ENCODE measurements at regions not wholly inside any gene's neighbourhood (a gene's known extent, or its start where the extent isn't known, plus 50 kb on each side); places are given as distances from the start of the nearest gene placed in this dataset.
"Not testable (repeated sequence)": the region's sequence is repeated elsewhere in the genome, so short reads cannot be mapped to it uniquely, and the experiment has no call there.

GRCh38 chr10:61271127-61271780 is 181.9 kb downstream of the TMEM26 start:
- no peak for DNase-seq

DNA sequence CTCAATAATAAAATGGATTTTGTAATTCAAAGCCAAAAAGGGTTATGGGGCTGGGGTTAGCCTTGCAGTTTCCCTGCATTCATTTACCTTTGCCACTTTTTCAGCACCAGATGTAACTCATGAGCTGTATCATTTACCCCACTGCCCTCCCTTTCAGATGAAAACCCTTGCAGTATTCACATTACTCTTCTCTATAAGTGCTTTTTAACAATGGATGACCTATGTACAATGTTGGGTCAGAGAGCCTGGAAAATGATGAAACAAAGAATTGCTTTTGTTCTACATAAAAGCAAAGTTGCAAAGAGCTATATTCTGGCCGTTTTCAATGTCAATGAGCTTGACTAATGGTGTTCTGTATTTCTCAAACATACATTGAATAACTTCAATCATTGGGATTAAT is 189.7 kb downstream of the TMEM26 start:
- DNase-seq, result no peak

DNA sequence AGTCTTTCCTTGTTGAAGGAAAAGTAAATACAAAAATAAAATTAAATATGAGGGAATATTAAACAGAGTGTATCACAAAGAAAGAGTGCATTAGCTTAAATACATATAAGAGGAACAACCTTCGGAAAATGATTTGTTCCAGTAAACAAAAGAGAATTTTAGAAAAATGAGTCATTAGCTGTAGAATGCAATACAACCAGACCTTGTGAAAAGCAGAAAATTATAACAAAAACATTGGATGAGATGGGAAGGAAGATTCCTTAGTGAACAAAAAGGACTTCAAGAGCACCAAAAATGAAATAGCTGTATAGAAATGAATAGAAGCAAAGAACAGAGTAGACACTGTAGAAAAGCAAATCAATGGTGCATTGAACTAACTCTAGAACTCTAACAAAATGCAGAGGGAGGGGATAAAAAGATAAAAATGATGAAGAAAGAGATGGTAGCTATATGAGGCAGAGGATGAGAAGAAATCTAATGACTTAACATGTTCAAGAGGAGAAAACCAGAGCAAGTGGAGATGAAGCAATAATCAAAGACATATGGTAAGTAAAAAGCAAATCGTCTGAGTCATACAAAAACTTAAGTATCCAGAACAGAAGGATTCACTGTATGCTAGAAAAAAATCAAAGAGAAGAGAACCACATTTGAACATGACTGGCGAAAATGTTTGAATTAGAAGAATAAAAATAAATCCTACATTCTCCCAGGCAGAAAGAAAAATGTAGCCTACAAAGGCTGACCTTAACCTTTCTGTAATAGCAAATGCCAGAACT is 190.5 kb downstream of the TMEM26 start:
- DNase-seq, result no peak

- DNase-seq, result no peak
Measured at GRCh38 chr10:61257956-61258496, 195.2 kb downstream of the TMEM26 start.

- no peak for DNase-seq
Measured at GRCh38 chr10:61257136-61257535, 196.0 kb downstream of the TMEM26 start.

DNA sequence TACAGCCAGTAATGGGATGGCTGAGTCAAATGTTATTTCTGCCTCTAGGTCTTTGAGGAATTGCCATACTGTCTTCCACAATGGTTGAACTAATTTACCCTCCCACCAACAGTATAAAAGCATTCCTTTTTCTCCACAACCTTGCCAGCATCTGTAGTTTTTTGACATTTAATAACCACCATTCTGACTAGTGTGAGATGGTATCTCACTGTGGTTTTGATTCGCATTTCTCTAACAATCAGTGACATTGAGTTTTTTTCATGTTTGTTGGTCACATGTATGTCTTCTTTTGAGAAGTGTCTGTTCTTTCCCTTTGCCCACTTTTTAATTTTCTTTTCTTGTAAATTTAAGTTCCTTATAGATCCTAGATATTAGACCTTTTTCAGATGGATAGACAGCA is 200.9 kb downstream of the TMEM26 start:
- DNase-seq, result not testable (repeated sequence)

DNA sequence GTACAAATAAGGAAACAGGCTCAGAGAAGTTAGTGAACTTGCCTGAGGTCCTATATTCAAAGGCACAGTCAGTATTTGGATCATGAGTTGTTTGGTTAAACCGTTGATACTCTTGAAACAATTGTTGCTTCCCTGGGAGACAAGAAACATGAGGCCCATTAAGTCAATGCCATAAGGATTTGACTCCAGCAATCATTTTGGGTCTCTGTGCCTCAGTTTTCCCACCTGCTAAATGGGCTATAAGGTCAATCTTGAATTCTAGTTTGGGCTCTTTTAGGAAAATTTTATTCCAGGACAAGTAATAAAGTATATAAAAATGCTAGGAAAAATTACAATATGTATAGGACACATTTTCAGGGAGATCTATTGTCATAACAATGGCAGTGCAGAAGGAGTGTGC is 202.1 kb downstream of the TMEM26 start:
- no peak for DNase-seq

GRCh38 chr10:61250131-61250530 is 203.1 kb downstream of the TMEM26 start:
- DNase-seq, result no peak

DNA sequence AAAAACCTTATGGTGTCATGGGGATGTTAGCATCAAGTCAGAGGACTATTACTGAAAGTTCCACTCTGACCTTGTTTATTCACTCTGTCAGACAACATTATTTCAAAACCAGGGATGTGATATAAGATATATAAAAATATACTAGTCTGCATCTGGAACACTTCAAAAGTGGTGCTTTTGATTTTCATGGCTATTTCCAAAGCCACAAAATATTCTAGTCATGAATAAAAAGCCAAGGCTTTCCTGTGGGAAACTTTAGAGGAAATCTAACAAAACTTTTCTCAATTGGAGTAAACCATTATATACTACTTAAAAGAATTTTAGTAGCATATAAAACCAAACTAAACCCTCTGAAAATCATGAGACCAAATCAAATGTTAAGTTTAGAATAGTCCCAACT is 205.2 kb downstream of the TMEM26 start:
- DNase-seq, result no peak

GRCh38 chr10:61244261-61244775 is 208.9 kb downstream of the TMEM26 start:
- DNase-seq, result no peak

DNA sequence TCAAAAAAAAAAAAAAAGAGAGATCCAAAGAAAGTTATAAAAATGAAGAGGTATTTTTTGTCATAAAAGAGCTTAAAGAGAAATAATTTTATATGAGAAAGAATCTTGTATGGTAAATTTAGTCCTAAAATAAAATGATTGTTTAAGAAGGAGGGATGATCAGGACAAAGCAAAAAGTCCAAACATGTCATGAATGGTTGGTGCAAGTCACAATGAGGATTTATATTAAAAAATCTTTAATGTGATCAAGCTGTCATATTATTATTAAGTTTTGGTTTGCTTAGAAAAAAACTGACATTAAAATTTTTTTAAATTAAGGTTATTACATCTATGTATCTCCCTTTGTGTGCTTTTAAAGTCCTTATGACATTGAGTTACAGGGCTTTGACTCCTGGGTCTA is 220.4 kb downstream of the TMEM26 start:
- no peak for DNase-seq

DNA sequence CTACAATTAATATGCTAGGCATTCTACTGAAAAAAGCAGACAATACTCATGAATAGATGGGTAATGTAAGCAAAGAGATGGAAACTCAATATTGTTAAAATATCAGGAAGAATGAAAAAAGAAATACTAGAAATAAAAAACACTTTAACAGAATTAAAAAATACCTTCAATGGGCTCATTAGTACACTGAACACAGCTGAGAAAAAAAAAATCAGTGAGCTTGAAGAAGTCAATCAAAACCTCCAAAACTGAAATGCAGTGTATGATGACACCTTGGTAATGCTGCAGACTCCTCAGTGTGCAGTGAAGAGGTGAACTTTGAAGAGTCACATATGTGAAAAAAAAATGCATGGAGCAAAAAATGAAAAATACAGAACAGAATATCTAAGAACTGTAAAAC is 227.2 kb downstream of the TMEM26 start:
- DNase-seq, result no peak

DNA sequence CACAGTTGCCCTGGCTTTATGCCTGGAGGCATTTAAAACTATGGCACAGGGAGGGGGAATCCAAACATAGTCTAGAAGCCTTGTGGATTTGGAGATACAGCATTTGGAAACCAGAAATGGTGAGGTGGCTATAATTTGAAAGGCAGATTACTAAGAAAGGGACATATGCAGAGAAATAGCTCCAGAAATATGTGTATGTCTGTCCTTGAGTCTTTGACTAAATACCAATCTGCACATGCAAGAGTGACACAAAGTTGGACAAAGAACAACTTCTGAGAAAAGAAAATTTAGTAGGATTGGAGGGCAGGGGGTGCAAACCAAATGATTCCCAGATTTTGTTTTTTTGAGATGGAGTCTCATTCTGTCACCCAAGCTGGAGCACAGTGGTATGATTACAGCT is 229.6 kb downstream of the TMEM26 start:
- no peak for DNase-seq

DNA sequence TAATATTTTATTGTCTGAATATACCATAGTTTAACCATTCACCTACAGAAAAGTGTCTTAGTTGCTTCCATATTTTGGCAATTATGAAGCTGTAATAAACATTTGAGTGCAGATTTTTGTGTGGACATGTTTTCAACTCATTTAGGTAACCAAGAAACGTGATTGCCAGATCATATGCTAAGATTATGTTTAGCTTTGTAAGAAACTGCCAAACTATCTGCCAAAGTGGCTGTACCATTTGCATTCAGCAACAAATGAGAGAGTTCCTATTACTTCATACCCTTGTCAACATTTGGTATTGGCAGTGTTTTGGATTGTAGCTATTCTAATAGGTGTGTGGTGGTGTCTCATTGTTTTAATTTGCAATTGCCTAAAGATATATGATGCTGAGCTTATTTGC is 233.5 kb downstream of the TMEM26 start:
- no peak for DNase-seq

GRCh38 chr10:61217851-61218565 is 235.2 kb downstream of the TMEM26 start:
- no peak for DNase-seq

DNA sequence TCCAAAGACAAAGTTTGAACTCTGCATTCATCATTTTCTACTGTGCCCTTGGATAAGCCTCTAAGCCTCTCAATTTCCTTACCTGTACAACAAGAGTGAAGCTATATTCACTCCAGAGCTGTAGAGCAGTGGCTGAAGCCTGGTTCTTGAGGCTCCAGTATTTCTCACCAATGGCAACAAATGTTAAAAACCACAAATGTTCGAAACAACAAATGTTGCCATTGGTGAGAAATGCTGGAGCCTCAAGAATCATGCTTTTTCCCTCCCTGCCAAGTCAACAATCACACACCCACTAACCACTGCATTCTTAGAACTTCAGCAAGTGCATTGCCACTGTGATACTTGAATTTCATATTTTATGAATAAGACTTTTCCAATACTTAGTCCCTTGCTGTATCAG is 237.9 kb downstream of the TMEM26 start:
- DNase-seq, result no peak

- no peak for DNase-seq
Measured at GRCh38 chr10:61211468-61211867, 241.7 kb downstream of the TMEM26 start.

DNA sequence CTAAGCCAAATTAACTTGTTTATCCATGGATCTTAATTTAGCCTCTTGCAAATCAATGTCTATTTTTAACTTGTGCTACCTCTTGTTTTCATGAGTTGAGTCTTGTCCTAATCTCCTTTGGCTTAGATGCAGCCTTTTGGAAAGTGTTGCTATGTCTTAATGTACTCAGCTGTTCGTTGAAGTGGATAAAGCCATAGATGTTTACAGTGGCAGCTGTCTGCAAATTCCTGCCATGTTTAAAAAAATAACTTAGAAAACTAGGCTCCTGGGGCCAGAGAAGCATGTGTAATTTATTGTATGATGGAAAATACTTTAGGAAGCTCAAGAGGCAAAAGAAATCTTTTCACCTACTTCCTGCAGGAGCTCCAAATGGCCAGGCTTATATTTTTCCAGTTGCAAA is 253.1 kb upstream of the RHOBTB1 start:
- DNase-seq, result no peak

DNA sequence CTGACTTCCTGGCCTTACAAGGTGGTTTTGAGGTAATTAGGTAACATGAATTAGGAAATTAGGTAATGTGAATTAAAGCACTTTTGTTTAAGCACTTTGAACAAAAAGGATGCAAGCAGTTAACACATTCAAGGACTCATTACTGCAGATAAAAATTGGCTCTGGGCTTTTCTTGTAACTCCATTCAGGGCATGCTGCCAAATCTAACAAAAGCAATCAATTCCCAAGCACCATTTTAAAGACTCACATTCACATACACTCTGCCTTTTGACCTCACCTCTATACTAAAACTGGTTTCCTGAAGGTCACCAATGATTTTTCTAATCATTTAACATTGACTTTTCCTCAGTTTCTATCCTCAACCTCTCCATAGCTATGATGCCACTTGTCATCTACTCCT is 251.2 kb upstream of the RHOBTB1 start:
- no peak for DNase-seq

GRCh38 chr10:61192589-61192988 is 248.6 kb upstream of the RHOBTB1 start:
- not testable (repeated sequence) for DNase-seq

GRCh38 chr10:61192042-61192441 is 248.1 kb upstream of the RHOBTB1 start:
- DNase-seq, result no peak

DNA sequence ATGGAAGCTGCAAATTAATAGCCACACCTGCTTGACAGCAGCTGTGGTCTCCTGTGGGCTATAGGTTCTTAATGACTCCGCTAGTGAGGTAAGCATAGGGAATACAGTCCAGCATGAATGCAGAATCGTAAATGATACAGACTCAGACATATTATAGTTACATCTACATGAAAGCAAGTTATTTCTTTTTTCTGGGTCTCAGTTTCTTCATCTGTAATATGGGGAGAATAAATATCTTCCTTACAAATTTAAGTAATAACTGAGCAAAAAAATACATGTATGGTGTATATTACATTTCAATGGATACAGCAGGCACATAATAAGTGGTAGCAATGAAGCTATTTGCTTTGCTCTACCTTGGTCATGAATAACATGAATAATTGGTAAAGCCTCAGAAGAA is 245.9 kb upstream of the RHOBTB1 start:
- DNase-seq, result no peak

Data from anterior cingulate cortex (tissue), 58 donors.